ENCODE measurements at regions not wholly inside any gene's neighbourhood (a gene's known extent, or its start where the extent isn't known, plus 50 kb on each side); places are given as distances from the start of the nearest gene placed in this dataset.

GRCh38 chr2:88871336-88871735 lies 179.9 kb downstream of the RPIA start:
- H3K27ac ChIP-seq (ENCODE audit: low read depth): no peak overlapping the region
- TF ChIP-seq ZNF114 (CRISPR knock-in tag; IDR thresholded peaks at IDR 0.05): no peak
- TF ChIP-seq, protein P1, sequence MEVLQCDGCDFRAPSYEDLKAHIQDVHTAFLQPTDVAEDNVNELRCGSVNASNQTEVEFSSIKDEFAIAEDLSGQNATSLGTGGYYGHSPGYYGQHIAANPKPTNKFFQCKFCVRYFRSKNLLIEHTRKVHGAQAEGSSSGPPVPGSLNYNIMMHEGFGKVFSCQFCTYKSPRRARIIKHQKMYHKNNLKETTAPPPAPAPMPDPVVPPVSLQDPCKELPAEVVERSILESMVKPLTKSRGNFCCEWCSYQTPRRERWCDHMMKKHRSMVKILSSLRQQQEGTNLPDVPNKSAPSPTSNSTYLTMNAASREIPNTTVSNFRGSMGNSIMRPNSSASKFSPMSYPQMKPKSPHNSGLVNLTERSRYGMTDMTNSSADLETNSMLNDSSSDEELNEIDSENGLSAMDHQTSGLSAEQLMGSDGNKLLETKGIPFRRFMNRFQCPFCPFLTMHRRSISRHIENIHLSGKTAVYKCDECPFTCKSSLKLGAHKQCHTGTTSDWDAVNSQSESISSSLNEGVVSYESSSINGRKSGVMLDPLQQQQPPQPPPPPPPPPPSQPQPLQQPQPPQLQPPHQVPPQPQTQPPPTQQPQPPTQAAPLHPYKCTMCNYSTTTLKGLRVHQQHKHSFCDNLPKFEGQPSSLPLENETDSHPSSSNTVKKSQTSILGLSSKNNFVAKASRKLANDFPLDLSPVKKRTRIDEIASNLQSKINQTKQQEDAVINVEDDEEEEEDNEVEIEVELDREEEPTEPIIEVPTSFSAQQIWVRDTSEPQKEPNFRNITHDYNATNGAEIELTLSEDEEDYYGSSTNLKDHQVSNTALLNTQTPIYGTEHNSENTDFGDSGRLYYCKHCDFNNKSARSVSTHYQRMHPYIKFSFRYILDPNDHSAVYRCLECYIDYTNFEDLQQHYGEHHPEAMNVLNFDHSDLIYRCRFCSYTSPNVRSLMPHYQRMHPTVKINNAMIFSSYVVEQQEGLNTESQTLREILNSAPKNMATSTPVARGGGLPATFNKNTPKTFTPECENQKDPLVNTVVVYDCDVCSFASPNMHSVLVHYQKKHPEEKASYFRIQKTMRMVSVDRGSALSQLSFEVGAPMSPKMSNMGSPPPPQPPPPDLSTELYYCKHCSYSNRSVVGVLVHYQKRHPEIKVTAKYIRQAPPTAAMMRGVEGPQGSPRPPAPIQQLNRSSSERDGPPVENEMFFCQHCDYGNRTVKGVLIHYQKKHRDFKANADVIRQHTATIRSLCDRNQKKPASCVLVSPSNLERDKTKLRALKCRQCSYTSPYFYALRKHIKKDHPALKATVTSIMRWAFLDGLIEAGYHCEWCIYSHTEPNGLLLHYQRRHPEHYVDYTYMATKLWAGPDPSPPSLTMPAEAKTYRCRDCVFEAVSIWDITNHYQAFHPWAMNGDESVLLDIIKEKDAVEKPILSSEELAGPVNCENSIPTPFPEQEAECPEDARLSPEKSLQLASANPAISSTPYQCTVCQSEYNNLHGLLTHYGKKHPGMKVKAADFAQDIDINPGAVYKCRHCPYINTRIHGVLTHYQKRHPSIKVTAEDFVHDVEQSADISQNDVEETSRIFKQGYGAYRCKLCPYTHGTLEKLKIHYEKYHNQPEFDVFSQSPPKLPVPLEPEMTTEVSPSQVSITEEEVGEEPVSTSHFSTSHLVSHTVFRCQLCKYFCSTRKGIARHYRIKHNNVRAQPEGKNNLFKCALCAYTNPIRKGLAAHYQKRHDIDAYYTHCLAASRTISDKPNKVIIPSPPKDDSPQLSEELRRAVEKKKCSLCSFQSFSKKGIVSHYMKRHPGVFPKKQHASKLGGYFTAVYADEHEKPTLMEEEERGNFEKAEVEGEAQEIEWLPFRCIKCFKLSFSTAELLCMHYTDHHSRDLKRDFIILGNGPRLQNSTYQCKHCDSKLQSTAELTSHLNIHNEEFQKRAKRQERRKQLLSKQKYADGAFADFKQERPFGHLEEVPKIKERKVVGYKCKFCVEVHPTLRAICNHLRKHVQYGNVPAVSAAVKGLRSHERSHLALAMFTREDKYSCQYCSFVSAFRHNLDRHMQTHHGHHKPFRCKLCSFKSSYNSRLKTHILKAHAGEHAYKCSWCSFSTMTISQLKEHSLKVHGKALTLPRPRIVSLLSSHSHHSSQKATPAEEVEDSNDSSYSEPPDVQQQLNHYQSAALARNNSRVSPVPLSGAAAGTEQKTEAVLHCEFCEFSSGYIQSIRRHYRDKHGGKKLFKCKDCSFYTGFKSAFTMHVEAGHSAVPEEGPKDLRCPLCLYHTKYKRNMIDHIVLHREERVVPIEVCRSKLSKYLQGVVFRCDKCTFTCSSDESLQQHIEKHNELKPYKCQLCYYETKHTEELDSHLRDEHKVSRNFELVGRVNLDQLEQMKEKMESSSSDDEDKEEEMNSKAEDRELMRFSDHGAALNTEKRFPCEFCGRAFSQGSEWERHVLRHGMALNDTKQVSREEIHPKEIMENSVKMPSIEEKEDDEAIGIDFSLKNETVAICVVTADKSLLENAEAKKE (CRISPR knock-in tag; IDR thresholded peaks at IDR 0.05): no peak
- TF ChIP-seq ETS1 (IDR thresholded peaks at IDR 0.05): no peak
- TF ChIP-seq CREB1 (CRISPR knock-in tag; IDR thresholded peaks at IDR 0.05; ENCODE audit: low read depth): no peak
- TF ChIP-seq ZNF331 (CRISPR knock-in tag; IDR thresholded peaks at IDR 0.05; ENCODE audit: low read depth): no peak
- no peak for TF ChIP-seq CTCF (conservative IDR thresholded peaks at IDR 0.05; ENCODE audit: low read depth in 2 of 2)
- TF ChIP-seq JUNB (IDR thresholded peaks at IDR 0.05; ENCODE audit: unreplicated experiment): no peak
- TF ChIP-seq NANOG (IDR thresholded peaks at IDR 0.05; ENCODE audit: borderline replicate concordance): no peak
- no peak for TF ChIP-seq STAT1 (IDR thresholded peaks at IDR 0.05; ENCODE audit: unreplicated experiment)
- no peak for TF ChIP-seq EZH2phosphoT487 (IDR thresholded peaks at IDR 0.05; ENCODE audit: unreplicated experiment)
- no peak for TF ChIP-seq EZH2 (IDR thresholded peaks at IDR 0.05; ENCODE audit: low read depth, unreplicated experiment)
- TF ChIP-seq POLR2AphosphoS5 (IDR thresholded peaks at IDR 0.05; ENCODE audit: low read depth): no peak
- no peak for TF ChIP-seq REST (IDR thresholded peaks at IDR 0.05; ENCODE audit: unreplicated experiment)
- H3K4me1 ChIP-seq (ENCODE audit: insufficient read depth): peaks cover 4% of the 10 kb centered on the region
- H3K36me3 Mint-ChIP-seq (ENCODE audit: low read depth): no peaks in the 10 kb centered on the region
- no peaks in the 10 kb centered on the region for H3K79me2 ChIP-seq (replicated peaks; ENCODE audit: insufficient read depth)
- H3K4me3 ChIP-seq: no peak overlapping the region
- no peak for DNase-seq (ENCODE audit: low spot score)
- no peak overlapping the region for H3K27ac Mint-ChIP-seq
- H3K27me3 Mint-ChIP-seq (ENCODE audit: insufficient read depth, low read depth, poor library complexity): no peaks in the 10 kb centered on the region
- no peaks in the 10 kb centered on the region for H3K36me3 ChIP-seq (ENCODE audit: insufficient read depth)
- no peak for ATAC-seq
- H3K9me3 Mint-ChIP-seq: no peaks in the 10 kb centered on the region
- H3K4me2 ChIP-seq: no peak overlapping the region
- H2AFZ ChIP-seq: no peak overlapping the region
- no peak overlapping the region for H3K4me3 Mint-ChIP-seq
- H3K4me1 Mint-ChIP-seq: peaks cover 7% of the 10 kb centered on the region; the same call in 2 of the 3 replicates
- H3K27me3 ChIP-seq (ENCODE audit: insufficient read depth): no peaks in the 10 kb centered on the region
- no peaks in the 10 kb centered on the region; the same call in 1 of the 2 replicates for H4K20me1 ChIP-seq (replicated peaks; ENCODE audit: insufficient read depth)
- H3F3A ChIP-seq (replicated peaks; ENCODE audit: low read depth): no peaks in the 10 kb centered on the region
- no peaks in the 10 kb centered on the region for H3K9me2 ChIP-seq (ENCODE audit: insufficient read depth)
